Neural cell (in vitro differentiated cells): ENCODE measurements at regions not wholly inside any gene's neighbourhood (a gene's known extent, or its start where the extent isn't known, plus 50 kb on each side); places are given as distances from the start of the nearest gene placed in this dataset.

ENCODE experiments used
- CTCF ChIP-seq: fragments of 450-650 bp; IDR thresholded peaks from 2 replicates; pipeline ENCODE4 v1.5.1; 2014; ENCODE audit warnings: antibody characterized with exemption, mild to moderate bottlenecking, moderate library complexity; ENCODE audit not compliant: poor library complexity, severe bottlenecking
- EP300 ChIP-seq: fragments of 450-650 bp; conservative IDR thresholded peaks from 2 replicates; pipeline ENCODE4 v1.6.1; 2014; ENCODE audit warnings: antibody characterized with exemption, mild to moderate bottlenecking, moderate library complexity; ENCODE audit not compliant: poor library complexity, severe bottlenecking
- EZH2 ChIP-seq: fragments of 200-600, 300-800 bp; shearing (Covaris generic), sonication (generic); IDR thresholded peaks from 2 replicates; pipeline ENCODE4 v1.6.1; 2014; ENCODE audit warnings: antibody characterized with exemption, low read length, borderline replicate concordance, mild to moderate bottlenecking; ENCODE audit not compliant: insufficient read depth, poor library complexity, severe bottlenecking
- MXI1 ChIP-seq: fragments of 450-650 bp; conservative IDR thresholded peaks from 2 replicates; pipeline ENCODE4 v1.6.1; 2014; ENCODE audit warnings: antibody characterized with exemption, mild to moderate bottlenecking; ENCODE audit not compliant: poor library complexity, severe bottlenecking
- POLR2AphosphoS5 ChIP-seq: IDR thresholded peaks from 2 replicates; pipeline ENCODE4 v1.6.1; 2012
- RAD21 ChIP-seq: fragments of 450-650 bp; conservative IDR thresholded peaks from 2 replicates; pipeline ENCODE4 v1.6.1; 2014; ENCODE audit warnings: antibody characterized with exemption, mild to moderate bottlenecking, moderate library complexity
- REST ChIP-seq: IDR thresholded peaks from 2 replicates; pipeline ENCODE4 v1.6.1; 2012; ENCODE audit warnings: borderline replicate concordance
- TAF1 ChIP-seq: IDR thresholded peaks from 2 replicates; pipeline ENCODE4 v1.6.1; 2012; ENCODE audit warnings: low read depth

- TF ChIP-seq CTCF = no peak
- no peak for TF ChIP-seq EP300
- no peak for TF ChIP-seq RAD21
- TF ChIP-seq TAF1 = no peak
- TF ChIP-seq REST = no peak
- TF ChIP-seq POLR2AphosphoS5 = no peak
- TF ChIP-seq EZH2 = no peak
- no peak for TF ChIP-seq MXI1
Measured at GRCh38 chr16:65426484-65426883, 304.6 kb upstream of the CDH11 start.
